ENCODE measurements at regions not wholly inside any gene's neighbourhood (a gene's known extent, or its start where the extent isn't known, plus 50 kb on each side); places are given as distances from the start of the nearest gene placed in this dataset.

GRCh38 chr17:54749157-54749556, 151.5 kb upstream of the TOM1L1 start:
- H3K4me3 Mint-ChIP-seq (ENCODE audit: unreplicated experiment): no peak overlapping the region
- peaks cover 8% of the 10 kb centered on the region; the same call in 1 of the 2 replicates for H3K9me3 ChIP-seq
- POLR2A ChIA-PET: no interaction called here
- no peaks in the 10 kb centered on the region for H3K36me3 Mint-ChIP-seq (ENCODE audit: insufficient read depth, unreplicated experiment)
- H3K4me3 ChIP-seq (ENCODE audit: low read depth, low read length): no peak overlapping the region
- CTCF ChIA-PET: no interaction called here
- H3K27ac Mint-ChIP-seq (ENCODE audit: unreplicated experiment): no peak overlapping the region
- no TSS peak for BruUV-seq (replicated peaks)
- peaks cover 19% of the 10 kb centered on the region for H3K9me3 Mint-ChIP-seq (ENCODE audit: unreplicated experiment)
- no peaks in the 10 kb centered on the region for H3K4me1 ChIP-seq
- no peak for TF ChIP-seq CTCF (IDR thresholded peaks at IDR 0.05; ENCODE audit: insufficient read depth in 1 of 2, low read depth in 1 of 2, low read length in 1 of 2, severe bottlenecking in 1 of 2, unreplicated experiment in 1 of 2)
- peaks cover 3% of the 10 kb centered on the region for H3K27me3 Mint-ChIP-seq (ENCODE audit: insufficient read depth, unreplicated experiment)
- intact Hi-C loops (cut with micrococcal nuclease; ENCODE audit: unreplicated experiment): no loop called here
- peak in 1 of 2 experiments; percentile 2 for DNase-seq
- no peaks in the 10 kb centered on the region for H3K36me3 ChIP-seq (ENCODE audit: control insufficient read depth, insufficient read depth, low read length)
- H3K27me3 ChIP-seq (replicated peaks; ENCODE audit: control insufficient read depth, insufficient read depth, low read length): no peaks in the 10 kb centered on the region
- H3K4me1 Mint-ChIP-seq (ENCODE audit: low read depth, unreplicated experiment): no peaks in the 10 kb centered on the region

- POLR2A ChIA-PET: no interaction called here
- no peaks in the 10 kb centered on the region for H3K4me1 Mint-ChIP-seq (ENCODE audit: low read depth, unreplicated experiment)
- TF ChIP-seq CTCF (IDR thresholded peaks at IDR 0.05; ENCODE audit: insufficient read depth in 1 of 2, low read depth in 1 of 2, low read length in 1 of 2, severe bottlenecking in 1 of 2, unreplicated experiment in 1 of 2): peak in 1 of 2 experiments; percentile 42
- no peaks in the 10 kb centered on the region for H3K4me1 ChIP-seq
- H3K36me3 ChIP-seq (ENCODE audit: control insufficient read depth, insufficient read depth, low read length): no peaks in the 10 kb centered on the region
- no peaks in the 10 kb centered on the region for H3K9me3 ChIP-seq
- DNase-seq: peak in 1 of 2 experiments; percentile 36
- H3K4me3 Mint-ChIP-seq (ENCODE audit: unreplicated experiment): no peak overlapping the region
- H3K9me3 Mint-ChIP-seq (ENCODE audit: unreplicated experiment): no peaks in the 10 kb centered on the region
- no peak overlapping the region for H3K27ac Mint-ChIP-seq (ENCODE audit: unreplicated experiment)
- no peaks in the 10 kb centered on the region for H3K36me3 Mint-ChIP-seq (ENCODE audit: insufficient read depth, unreplicated experiment)
- peaks cover 4% of the 10 kb centered on the region for H3K27me3 Mint-ChIP-seq (ENCODE audit: insufficient read depth, unreplicated experiment)
- H3K27me3 ChIP-seq (replicated peaks; ENCODE audit: control insufficient read depth, insufficient read depth, low read length): no peaks in the 10 kb centered on the region
- CTCF ChIA-PET: no interaction called here
- H3K4me3 ChIP-seq (ENCODE audit: low read depth, low read length): no peak overlapping the region
- intact Hi-C loops (cut with micrococcal nuclease; ENCODE audit: unreplicated experiment): loop anchor here (10.0 kb wide), 1 partner anchor 140 kb away; no protein-coding TSS in a partner anchor
- no TSS peak for BruUV-seq (replicated peaks)
Measured at GRCh38 chr17:54754560-54754959, 146.1 kb upstream of the TOM1L1 start.

GRCh38 chr17:54760836-54761235, 139.8 kb upstream of the TOM1L1 start:
- intact Hi-C loops (cut with micrococcal nuclease; ENCODE audit: unreplicated experiment): no loop called here
- DNase-seq: no peak
- Histone ChIP-seq H3K27me3 (replicated peaks; ENCODE audit: control insufficient read depth, insufficient read depth, low read length) (no peaks in the 10 kb centered on the region), H3K9me3 (no peaks in the 10 kb centered on the region), H3K36me3 (ENCODE audit: control insufficient read depth, insufficient read depth, low read length) (no peaks in the 10 kb centered on the region), H3K4me3 (ENCODE audit: low read depth, low read length) (no peak overlapping the region), H3K4me1 (no peaks in the 10 kb centered on the region)
- Mint-ChIP-seq H3K27ac (ENCODE audit: unreplicated experiment) (no peak overlapping the region), H3K9me3 (ENCODE audit: unreplicated experiment) (no peaks in the 10 kb centered on the region), H3K27me3 (ENCODE audit: insufficient read depth, unreplicated experiment) (peaks cover 12% of the 10 kb centered on the region), H3K4me1 (ENCODE audit: low read depth, unreplicated experiment) (no peaks in the 10 kb centered on the region), H3K36me3 (ENCODE audit: insufficient read depth, unreplicated experiment) (no peaks in the 10 kb centered on the region), H3K4me3 (ENCODE audit: unreplicated experiment) (no peak overlapping the region)
- POLR2A ChIA-PET: no interaction called here
- no TSS peak for BruUV-seq (replicated peaks)
- CTCF ChIA-PET: no interaction called here
- TF ChIP-seq CTCF (IDR thresholded peaks at IDR 0.05; ENCODE audit: insufficient read depth in 1 of 2, low read depth in 1 of 2, low read length in 1 of 2, severe bottlenecking in 1 of 2, unreplicated experiment in 1 of 2): no peak
